HL-60/S4 (cell line): ENCODE measurements at regions not wholly inside any gene's neighbourhood (a gene's known extent, or its start where the extent isn't known, plus 50 kb on each side); places are given as distances from the start of the nearest gene placed in this dataset.
"Not testable (repeated sequence)": the region's sequence is repeated elsewhere in the genome, so short reads cannot be mapped to it uniquely, and the experiment has no call there.

Experiments used
- in situ Hi-C: fragments of 300-500 bp; cut with MboI; formaldehyde crosslinking; loops from 2 replicates; pipeline ENCODE4 v1.14.3; 2022; ENCODE audit warnings: low sequenced_read_pairs

- in situ Hi-C loops = no loop called here
These were observed 410.0 kb upstream of the ADAMTSL1 start for GRCh38 chr9:18063856-18064390.

DNA sequence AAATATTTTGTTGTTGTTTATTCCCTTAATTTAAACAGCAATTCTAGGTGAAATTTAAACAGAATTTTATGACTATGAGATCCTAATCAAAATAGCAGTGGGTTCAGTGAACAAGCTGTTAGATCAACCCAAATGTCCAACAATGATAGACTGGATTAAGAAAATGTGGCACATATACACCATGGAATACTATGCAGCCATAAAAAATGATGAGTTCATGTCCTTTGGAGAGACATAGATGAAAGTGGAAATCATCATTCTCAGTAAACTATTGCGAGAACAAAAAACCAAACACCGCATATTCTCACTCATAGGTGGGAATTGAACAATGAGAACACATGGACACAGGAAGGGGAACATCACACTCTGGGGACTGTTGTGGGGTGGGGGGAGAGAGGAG lies 407.3 kb upstream of the ADAMTSL1 start:
- in situ Hi-C loops = not testable (repeated sequence)

DNA sequence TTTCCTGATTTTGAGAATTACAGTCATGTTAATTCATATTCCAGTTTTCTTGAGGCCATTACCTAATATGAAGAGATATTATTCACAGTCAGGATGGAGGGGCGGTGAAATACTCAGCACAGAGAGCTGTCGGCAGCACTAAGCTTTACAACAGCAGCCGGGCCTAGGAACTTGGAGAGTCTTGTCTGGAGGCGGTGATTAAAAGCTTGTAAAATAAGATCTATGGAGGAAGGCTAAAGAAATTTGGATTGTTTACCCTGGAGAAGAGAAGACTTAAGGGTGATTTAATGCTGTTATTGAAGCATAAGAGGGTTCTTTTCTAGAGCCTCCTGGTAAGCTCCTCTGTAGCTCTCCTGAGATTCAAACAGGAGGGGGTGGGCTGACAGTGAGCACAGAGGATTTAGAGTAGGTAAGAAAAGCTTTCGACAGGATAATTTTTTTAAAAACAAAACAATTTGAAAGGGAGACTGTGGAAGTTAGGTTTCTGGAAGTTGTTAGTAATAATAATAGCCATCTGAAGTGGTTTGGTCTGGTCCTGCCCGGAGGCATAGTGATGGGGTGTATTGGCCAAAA lies 406.3 kb upstream of the ADAMTSL1 start:
- in situ Hi-C loops = no loop called here

DNA sequence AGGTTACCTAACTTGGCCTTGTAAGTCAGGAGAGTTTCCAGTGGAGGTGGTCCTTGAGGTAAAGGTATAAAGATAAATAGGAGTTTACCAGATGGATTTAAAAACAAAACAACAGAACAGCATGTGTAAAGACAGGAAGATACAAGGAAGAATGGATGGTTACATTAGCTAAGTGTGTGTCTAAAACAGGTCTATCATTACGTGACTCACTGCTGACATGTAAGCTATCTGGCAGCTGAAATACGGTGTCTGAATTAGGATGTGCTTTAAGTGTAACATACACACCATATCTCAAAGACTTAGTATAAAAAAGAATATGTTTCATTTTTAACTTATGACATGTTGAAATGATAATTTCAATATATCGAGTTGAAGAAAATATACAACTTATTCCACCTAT lies 405.1 kb upstream of the ADAMTSL1 start:
- in situ Hi-C loops = no loop called here

DNA sequence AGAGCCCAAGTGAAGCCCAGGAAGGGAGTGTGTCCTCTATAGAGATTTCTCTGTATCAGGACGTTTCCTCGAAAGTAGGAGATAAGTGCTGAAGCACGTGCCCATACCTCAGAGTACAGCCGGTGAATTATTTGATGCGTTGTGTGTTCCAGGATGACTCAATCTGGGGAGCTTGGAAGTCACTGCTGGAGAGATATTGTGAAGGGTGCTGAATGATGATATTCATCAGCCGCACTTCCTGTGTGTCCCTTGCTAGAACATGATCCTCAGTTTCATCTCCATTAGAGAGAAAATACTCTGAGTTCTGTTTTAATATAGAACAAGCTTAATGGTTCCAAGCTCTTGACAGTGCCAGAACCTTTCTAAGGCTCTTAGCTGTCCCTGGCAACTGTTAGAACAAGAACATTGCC lies 402.3 kb upstream of the ADAMTSL1 start:
- in situ Hi-C loops = no loop called here

DNA sequence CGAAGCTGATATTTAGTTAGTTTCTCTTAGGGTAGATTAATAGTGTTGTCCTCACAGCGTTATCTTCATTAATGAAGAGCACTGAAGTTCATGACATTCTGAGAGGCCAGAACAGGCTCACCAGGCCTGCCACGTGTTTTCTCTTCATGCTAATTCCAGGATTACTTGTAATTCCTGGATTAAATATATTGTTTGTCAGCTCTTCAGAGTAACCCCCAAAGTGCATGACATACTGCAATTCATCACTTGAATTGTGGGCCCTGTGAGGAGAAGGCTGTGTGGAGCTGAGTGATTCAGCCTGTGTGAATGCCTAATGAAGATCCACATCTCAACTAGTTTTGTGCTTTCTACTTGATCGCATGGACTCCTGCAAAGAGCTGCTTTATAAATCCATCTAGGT lies 401.0 kb upstream of the ADAMTSL1 start:
- in situ Hi-C loops = no loop called here

GRCh38 chr9:18074041-18074440 lies 399.9 kb upstream of the ADAMTSL1 start:
- in situ Hi-C loops = no loop called here

DNA sequence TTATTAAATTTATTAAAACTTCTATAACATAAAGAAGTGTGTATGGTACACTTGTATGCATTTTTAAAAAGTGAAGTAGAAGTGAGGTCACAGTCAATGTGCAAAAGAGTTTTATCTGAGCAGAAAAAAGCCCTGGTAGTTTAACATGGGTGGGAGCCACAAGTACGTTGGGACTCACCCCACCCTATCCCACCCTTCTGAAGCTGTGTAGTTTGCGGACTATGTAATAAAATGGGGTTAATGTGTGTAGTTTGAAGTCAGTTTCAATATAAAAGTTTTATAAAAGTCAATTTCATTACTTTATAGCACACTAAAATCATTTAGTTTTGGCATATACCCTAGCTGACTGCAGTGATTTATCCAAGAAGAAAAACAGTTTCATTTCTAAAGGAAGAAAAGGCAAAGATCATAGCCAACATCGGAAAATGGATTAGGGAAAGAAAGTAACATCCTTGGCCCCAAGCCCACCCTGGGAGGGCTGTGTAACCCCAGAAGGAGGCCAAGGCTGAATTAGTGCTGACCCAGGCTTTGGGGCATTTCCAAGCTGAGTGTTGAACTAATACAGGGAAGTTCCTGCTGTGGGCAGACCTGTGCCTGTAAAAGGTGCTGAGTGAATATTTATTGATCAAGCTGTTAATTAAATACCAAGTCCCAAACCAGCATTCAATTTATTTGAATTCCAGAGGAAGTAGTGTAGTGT lies 398.6 kb upstream of the ADAMTSL1 start:
- in situ Hi-C loops = no loop called here

DNA sequence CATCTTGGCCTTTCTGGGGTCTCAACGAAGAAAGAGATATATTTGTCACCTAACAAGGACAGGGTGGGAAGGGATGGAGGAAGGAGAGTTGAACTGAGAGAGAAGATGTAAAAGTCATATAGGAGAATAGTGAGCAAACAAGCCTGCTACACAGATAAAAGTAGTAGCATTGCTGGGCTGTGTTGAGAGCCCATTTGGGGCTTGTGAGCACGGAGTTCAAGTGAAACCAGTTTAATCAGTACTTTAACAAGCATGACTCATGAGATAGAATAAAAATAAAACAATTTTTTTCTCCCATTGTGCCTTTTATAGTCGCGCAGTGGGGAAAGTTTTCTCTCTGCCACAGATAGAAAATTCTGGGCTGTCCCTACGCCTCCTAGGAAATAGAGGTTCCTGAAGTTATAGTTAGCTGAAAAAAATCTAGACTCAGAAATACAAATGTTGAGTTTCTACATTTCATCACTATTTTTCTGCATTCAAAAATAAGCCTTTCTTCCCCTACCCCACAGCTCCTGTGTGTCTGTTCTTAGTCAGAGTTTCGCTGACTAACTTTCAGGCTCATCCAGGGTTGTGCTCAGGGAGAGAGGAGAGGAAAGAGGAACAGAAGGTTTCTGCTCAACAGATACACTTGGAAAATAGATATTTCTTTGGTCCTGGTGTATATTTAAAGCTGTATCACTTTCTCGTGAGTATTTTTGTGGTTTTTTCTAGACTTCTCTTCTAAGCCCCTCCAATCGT lies 395.8 kb upstream of the ADAMTSL1 start:
- in situ Hi-C loops = no loop called here

DNA sequence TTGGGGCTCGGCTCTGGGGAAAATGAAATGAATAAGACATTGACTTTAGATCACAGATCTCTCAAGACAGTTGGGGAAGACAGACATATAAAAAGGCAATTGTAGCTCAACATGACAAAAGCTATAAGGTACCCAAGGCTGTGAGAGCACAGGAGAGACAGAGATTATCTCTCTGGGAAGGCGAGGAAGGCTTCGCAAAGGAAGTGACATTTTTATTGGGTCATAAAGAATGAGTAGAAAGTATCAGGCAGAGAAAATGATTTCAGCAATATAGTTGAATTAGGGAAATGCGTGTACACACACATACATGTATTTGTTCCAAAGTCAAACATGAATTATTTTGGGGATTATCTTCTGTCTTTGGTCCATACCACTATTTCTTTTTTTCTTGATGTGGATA lies 381.8 kb upstream of the ADAMTSL1 start:
- in situ Hi-C loops = no loop called here

- in situ Hi-C loops = no loop called here
These were observed 367.9 kb upstream of the ADAMTSL1 start for GRCh38 chr9:18106006-18106560.

GRCh38 chr9:18109675-18110074 lies 364.3 kb upstream of the ADAMTSL1 start:
- in situ Hi-C loops = no loop called here

DNA sequence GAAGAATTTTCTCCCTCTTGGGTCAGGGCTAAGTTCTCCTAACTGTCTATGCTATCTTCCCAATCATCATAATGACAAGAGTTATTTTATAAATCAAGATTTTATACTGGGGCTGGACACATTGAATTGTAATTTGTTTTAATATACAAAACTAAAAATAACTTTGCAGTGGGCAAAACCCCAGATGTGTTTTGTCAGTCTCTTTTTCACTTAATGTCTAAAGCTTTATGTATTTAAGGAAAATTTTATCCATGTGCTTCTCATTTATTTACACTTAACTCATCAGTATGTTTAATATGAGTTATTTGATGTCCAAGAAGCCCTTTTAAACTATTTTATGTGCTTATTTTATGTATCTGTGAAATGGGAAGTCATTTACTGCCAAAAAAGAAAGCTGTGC lies 362.8 kb upstream of the ADAMTSL1 start:
- in situ Hi-C loops = no loop called here

DNA sequence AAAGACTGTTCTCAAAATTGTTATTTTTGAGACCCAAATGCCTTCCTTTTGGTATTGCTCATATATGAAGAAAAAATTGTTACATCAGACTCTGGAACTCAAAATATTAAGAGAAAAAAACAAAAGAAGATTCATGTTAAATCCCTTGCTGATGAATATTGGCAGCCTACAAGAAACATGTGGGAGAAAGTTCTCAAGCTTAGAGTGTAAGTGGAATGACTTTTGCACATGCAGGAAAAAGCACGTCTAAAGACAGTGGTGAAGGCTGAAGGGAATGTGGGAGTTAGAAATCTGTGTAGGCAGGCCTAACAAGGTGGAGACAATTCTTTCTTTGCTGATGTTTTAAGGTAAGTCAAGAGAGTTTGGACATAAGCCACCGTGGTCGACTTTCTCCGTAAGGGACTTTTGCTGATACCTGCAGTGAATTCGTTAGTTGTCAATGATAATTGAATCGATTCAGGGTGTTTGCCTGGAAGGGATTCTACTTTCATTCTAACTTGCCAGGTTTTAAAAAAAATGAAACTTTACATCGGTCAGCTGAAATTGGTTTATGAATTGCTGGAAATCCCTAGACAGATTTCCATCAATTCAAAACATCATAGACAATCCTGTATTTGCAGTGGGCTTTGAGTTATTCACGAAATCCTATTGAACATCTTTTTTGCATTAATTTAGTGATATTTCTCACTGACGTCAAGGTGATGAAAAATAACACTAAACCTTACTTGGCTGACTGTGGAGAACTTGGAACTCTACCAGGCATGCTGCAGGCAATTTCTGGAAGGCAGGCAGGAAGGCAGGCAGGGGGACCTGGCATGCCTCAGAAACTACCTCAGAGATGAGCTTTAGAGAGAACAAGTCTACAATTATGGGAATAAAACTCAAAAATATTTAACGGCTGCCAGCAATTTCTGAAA lies 359.1 kb upstream of the ADAMTSL1 start:
- in situ Hi-C loops = no loop called here

- in situ Hi-C loops = no loop called here
These were observed 355.7 kb upstream of the ADAMTSL1 start for GRCh38 chr9:18118268-18118667.

DNA sequence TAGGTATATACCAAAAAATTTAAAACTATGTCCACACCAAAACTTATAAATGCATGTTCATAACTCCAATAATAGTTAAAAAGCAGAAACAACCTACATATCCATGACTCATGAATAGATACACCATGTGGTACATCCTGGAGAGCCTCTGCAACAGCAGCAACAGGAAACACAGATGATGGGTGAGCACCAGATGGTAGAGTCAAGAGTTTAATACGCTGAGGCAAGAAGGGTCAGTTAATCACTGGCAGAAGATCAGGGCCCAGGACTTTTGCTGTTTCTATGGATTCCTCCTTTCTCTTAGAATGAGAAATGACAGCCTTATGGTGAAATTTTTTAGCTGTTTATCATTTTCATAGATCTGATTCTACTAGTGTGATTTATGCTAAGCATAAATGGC lies 351.8 kb upstream of the ADAMTSL1 start:
- in situ Hi-C loops = no loop called here

DNA sequence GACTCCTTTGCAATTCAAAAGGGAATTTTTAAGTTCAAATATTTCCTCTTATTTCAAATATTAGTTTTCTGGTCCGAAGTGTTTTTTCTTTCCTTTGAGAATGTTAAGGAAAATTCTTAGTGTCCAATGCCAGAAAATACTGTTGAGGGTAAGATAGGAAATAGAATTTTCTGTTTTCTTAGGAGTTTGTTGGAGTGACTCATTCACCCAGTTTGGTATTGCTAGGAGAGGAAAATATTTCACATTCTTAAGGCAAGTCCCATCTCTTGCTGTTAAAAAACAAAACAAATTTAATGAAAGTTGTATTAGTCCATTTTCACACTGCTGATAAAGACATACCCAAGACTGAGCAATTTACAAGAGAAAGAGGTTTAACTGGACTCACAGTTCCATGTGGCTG lies 349.2 kb upstream of the ADAMTSL1 start:
- in situ Hi-C loops = no loop called here

- in situ Hi-C loops = no loop called here
These were observed 347.0 kb upstream of the ADAMTSL1 start for GRCh38 chr9:18126831-18127498.

GRCh38 chr9:18127499-18127875 lies 346.5 kb upstream of the ADAMTSL1 start:
- in situ Hi-C loops = no loop called here

- in situ Hi-C loops = no loop called here
These were observed 344.1 kb upstream of the ADAMTSL1 start for GRCh38 chr9:18129809-18130334.
